GM12891 (cell line): ENCODE measurements at regions not wholly inside any gene's neighbourhood (a gene's known extent, or its start where the extent isn't known, plus 50 kb on each side); places are given as distances from the start of the nearest gene placed in this dataset.

Experiments used
- PAX5 ChIP-seq: IDR thresholded peaks from 2 replicates; pipeline ENCODE4 v1.6.1; 2011; ENCODE audit warnings: low read length, moderate library complexity, mild to moderate bottlenecking; ENCODE audit not compliant: insufficient read depth, severe bottlenecking
- POLR2A ChIP-seq: IDR thresholded peaks from 2 replicates; pipeline ENCODE4 v1.6.1; 2011; ENCODE audit warnings: low read depth, low read length, control low read depth
- POLR2AphosphoS5 ChIP-seq: IDR thresholded peaks from 2 replicates; pipeline ENCODE4 v1.6.1; 2011; ENCODE audit warnings: low read depth, low read length, control low read depth
- POU2F2 ChIP-seq: IDR thresholded peaks from 2 replicates; pipeline ENCODE4 v1.6.1; 2011; ENCODE audit warnings: low read depth, mild to moderate bottlenecking, control low read depth, low read length, moderate library complexity
- SPI1 ChIP-seq: IDR thresholded peaks from 2 replicates; pipeline ENCODE4 v1.6.1; 2011; ENCODE audit warnings: low read depth, low read length, control low read depth
- TAF1 ChIP-seq: IDR thresholded peaks from 2 replicates; pipeline ENCODE4 v1.6.1; 2011; ENCODE audit warnings: low read depth, low read length, control low read depth

DNA sequence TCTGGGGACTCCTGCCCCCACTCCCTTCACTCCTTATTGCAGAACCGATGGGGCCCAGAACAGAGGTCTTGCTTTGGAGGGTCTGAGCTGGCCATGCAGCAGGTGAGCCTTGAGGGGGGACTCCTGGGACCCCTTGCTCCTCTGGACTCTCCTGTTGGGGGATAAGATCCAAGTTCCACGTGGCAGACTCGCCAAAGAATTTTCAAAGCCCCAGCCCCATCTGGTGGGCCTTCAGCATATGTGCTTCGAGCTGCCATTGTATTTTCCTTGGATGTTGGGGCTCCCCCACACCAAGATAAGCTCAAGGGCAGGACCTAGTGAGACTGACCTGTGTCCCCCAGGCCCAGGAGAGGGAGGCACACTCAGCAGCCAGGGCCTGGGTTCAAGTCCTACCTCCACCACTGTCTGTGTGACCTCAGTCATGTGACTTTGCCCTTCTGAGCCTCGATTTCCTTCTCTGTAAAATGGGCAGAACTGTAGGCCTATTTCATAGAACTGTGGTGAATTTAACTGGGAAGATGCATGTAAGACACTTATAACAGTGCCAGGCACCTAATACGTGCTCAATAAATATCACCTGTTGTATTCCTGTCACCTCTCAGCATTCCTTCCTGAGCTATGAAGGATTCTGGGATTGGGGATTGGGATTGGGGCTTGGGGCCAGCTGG lies 115.5 kb downstream of the VEGFA start:
- TF ChIP-seq POLR2A (no peak), SPI1 (no peak), TAF1 (no peak), POLR2AphosphoS5 (no peak), PAX5 (no peak), POU2F2 (no peak)
